NCI-H1694 (cell line): ENCODE measurements at regions not wholly inside any gene's neighbourhood (a gene's known extent, or its start where the extent isn't known, plus 50 kb on each side); places are given as distances from the start of the nearest gene placed in this dataset.

Experiments used
- DNase-seq: peaks from one replicate; lab custom pipeline; 2025; lab: John Stamatoyannopoulos, UW

- no peak for DNase-seq
Observed at GRCh38 chr20:4095639-4096038, 53.0 kb upstream of the SMOX start.

- peak; percentile 26 for DNase-seq
Observed at GRCh38 chr20:4091490-4092479, 56.8 kb upstream of the SMOX start.

GRCh38 chr20:4090756-4091489, 57.7 kb upstream of the SMOX start:
- no peak for DNase-seq

GRCh38 chr20:4089756-4090487, 58.7 kb upstream of the SMOX start:
- DNase-seq, result no peak

- no peak for DNase-seq
Observed at GRCh38 chr20:4088766-4089165, 59.9 kb upstream of the SMOX start.

GRCh38 chr20:4087923-4088322, 60.7 kb upstream of the SMOX start:
- DNase-seq, result no peak

GRCh38 chr20:4086771-4087687, 61.6 kb upstream of the SMOX start:
- DNase-seq, result no peak

- no peak for DNase-seq
Observed at GRCh38 chr20:4084721-4085120, 63.9 kb upstream of the SMOX start.

- DNase-seq, result no peak
Observed at GRCh38 chr20:4084096-4084495, 64.5 kb upstream of the SMOX start.

GRCh38 chr20:4083098-4083865, 65.3 kb upstream of the SMOX start:
- no peak for DNase-seq

GRCh38 chr20:4082406-4083097, 66.1 kb upstream of the SMOX start:
- DNase-seq, result no peak

- DNase-seq, result no peak
Observed at GRCh38 chr20:4081421-4081820, 66.1 kb upstream of the RNF24 start.

GRCh38 chr20:4076671-4077070, 61.3 kb upstream of the RNF24 start:
- DNase-seq, result no peak

GRCh38 chr20:4076033-4076432, 60.7 kb upstream of the RNF24 start:
- DNase-seq, result no peak

GRCh38 chr20:4074877-4075455, 59.6 kb upstream of the RNF24 start:
- no peak for DNase-seq

- DNase-seq, result no peak
Observed at GRCh38 chr20:4073852-4074741, 58.7 kb upstream of the RNF24 start.

GRCh38 chr20:4071178-4071693, 55.9 kb upstream of the RNF24 start:
- DNase-seq, result no peak
